NCI-H1092 treated with DMSO at 0.1 percent for 48 hours (cell line): ENCODE measurements at regions not wholly inside any gene's neighbourhood (a gene's known extent, or its start where the extent isn't known, plus 50 kb on each side); places are given as distances from the start of the nearest gene placed in this dataset.
"Not testable (repeated sequence)": the region's sequence is repeated elsewhere in the genome, so short reads cannot be mapped to it uniquely, and the experiment has no call there.

Experiments used
- DNase-seq: peaks from one replicate; lab custom pipeline; 2025; lab: John Stamatoyannopoulos, UW

DNA sequence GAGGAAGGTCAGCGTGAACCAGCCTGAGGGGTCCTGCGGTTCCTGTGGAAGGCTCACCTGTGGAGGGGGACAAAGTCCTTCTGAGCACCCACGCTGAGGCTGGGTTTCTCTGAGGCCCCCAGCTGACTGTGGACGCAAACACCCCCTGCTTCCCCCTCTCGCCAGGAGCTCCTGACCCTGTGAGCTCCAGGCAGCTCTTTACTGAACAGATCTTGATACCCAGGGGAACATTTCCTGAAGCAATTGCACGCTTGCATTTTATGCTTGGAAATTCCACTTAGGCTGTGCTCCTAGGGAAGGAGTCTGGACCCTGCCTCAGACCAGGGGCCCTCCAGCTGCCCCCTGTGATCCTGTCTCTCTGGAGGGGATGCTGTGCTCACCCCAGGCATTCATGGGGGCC is 454.2 kb upstream of the B3GAT1 start:
- DNase-seq, result no peak

DNA sequence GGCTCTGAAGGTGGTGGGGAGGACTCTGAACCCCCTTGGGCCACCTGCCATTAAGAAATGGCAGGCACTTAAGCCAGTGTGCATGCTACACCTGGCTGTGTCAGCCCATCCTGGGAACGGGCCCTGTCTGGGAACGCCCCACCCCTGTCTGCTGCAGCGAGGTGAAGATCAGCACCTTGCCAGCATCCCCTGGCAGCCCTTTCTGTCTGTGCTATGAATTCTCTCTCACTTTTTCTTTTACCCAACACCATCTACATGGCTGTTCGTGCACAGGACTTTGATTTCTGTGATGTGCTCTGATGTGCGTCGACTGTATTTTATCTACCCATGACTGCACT is 452.9 kb upstream of the B3GAT1 start:
- DNase-seq, result no peak

DNA sequence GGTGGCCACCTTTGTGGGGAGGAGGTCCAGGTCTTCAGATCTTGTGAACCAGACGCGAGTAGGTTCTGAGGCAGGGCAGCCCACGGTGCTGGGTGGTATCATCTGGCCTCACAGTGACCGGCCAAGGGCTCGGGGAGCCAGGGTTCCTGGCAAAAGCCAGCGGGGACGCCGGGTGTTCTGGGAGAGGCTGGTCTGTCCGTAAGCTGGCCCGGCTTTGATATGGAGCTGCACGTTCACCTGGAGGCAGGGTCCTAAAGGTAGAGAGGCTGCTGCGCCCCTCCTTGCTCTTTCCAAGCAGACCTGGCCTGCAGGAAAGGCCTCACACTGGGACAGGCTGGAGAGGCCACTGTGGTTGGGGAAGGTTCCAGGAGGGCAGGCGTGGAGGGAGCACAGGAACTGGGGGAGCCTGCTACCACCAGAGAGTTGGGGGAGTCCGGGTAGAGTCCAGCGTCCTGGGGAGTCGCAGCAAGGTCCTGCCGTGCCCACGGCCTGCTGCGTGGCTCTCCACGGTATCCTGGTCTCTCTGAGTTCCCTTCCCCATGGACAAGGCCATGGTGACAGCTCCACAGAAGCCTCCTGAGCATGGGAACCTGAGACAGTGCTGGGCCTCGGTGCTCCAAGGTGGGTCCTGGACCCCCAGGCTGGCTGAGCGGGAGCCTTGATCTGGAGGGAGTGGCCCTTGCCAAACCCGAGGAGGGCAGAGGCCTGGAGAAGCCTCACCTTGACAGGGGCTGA is 452.4 kb upstream of the B3GAT1 start:
- no peak for DNase-seq

DNA sequence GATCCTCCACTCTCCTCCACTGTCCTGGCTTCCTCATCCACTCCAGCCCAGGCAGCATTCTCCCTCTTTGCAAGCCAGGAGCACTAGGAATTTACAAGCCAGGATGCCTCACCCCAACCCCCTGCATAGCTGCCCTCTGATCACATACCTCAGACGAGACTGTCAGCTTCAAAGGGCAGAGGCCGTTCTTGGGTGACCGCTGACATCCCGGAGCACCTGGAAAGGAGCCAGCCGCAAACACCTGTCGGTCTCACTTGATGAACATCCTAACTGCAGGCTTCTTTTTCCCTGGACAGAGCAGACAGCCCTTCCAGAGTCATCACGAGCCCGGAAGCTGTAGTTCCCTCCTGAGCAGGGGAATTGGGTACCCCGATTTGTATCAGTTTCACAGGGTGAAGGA is 451.3 kb upstream of the B3GAT1 start:
- no peak for DNase-seq

DNA sequence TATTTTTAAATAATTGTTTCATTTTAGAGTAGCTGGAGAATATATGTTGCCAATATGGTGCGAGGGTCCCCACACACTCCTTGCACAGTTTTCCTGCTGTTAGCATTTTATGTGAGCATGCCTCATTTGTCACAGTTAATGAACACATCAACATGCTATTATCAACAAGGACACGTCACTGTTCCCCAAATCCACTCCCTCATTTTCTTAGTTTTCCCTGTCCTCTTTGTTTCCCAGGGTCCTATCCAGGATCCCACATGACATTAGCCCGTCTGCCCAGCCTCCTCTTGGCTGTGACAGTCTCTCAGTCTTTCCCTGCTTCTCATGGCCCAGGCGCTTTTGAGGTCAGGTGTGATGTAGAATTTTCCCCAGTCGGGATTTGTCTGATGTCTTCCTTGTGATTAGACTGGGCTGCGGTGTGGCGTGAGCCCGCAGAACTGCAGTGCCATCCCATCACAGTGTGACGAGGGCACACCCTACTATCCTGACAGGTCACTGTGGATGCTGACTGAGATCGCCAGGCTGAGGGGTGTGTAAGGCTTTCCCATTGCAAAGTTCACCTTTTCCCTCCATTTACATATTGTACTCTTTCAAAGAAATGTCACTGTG is 450.6 kb upstream of the B3GAT1 start:
- DNase-seq, result no peak

DNA sequence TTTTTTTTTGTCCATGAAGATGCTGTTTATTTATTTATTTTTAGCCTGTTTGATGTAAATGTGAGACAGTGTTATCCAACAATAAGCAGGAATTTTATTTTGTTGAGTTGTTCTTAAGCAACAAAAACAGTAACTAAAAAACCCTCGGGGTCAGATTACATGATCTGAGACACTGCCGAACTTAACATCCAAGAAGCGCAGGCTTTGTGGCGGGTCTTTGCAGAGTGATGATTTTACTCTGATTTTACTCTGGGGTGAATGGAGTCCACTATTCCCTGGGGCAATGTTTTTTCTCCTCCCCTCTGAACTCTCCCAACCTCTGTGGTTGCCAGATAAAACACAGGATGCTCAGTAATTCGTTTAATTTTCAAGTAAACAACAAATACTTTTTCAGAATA is 450.1 kb upstream of the B3GAT1 start:
- no peak for DNase-seq

DNA sequence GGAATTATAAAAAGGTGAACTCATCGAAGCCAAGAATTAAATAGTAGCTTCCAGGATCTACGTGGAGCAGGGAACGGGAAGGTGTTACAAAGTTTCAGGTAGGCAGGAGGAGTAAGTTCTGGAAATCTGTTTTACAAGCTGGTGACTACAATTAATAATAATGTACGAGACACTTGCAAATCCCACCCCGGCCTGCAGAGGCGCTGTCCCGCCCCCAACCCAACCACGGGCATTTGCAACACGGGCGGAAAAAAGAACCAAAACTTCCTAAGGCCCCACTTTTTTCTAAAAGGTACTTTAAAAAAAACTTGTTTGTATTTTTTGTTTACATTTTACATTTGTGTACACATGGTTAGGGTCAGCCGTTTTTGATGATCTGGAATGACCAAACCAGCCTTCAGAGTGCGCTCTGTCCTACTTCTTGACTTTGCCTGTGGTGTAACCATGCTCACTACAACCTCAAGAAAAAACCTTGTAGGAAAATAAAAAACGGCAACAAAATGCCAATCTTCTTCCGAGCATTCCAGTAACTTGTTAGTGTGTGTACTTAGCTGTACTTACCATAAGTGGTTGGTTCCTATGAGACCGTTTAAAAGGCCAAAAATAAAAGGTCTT is 449.6 kb upstream of the B3GAT1 start:
- no peak for DNase-seq

DNA sequence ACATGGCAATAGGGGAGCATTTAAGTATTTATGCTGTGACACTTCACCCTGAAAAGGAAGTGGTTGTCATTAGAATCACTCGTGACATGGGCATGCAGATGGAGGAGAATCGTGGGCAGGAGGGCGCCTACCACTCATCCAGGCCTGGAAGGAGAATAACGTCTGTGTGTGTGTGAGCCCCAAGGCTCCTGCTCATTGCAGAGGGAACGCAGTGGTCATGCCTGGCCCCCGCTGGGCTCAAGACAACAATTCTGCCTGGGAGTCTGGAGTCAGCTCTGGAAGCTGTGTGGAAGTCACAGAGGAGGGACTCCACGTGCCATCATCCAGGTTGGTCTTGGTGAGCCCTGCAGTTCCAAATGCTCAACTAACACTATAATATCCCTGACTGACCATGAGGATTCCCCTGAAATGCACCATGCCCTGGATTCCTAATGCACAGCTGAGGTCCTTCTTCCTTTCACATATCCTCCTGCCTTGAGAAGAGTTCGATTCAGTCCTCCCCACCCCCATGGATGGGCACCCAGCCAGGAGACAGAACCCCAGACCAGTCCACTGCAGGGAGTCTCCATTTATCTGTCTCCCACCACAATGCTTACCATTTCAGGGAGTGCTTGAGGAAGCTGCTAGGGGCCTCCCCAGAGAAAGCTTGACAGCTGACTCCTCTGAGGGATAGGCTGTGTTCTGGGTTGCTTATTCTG is 446.9 kb upstream of the B3GAT1 start:
- no peak for DNase-seq

DNA sequence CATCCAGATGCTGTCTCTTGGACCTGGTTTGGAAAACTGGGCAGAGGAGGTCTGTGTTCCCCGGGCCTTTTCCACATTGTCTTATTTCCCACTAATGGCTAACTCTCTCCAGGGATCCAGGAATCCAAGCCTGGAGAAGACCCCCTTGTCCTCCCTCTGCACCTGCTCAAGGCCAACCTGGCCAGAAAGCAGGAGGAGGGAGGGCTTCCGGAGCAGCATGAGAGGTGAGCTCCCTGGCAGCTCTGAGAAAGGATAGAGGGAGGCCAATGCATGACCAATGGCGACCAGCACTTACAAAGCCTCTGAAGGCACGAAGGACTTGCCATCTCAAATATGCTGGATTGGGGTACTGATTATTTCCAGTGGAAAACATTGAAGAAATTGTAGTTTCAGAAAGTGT is 445.0 kb upstream of the B3GAT1 start:
- DNase-seq, result no peak

DNA sequence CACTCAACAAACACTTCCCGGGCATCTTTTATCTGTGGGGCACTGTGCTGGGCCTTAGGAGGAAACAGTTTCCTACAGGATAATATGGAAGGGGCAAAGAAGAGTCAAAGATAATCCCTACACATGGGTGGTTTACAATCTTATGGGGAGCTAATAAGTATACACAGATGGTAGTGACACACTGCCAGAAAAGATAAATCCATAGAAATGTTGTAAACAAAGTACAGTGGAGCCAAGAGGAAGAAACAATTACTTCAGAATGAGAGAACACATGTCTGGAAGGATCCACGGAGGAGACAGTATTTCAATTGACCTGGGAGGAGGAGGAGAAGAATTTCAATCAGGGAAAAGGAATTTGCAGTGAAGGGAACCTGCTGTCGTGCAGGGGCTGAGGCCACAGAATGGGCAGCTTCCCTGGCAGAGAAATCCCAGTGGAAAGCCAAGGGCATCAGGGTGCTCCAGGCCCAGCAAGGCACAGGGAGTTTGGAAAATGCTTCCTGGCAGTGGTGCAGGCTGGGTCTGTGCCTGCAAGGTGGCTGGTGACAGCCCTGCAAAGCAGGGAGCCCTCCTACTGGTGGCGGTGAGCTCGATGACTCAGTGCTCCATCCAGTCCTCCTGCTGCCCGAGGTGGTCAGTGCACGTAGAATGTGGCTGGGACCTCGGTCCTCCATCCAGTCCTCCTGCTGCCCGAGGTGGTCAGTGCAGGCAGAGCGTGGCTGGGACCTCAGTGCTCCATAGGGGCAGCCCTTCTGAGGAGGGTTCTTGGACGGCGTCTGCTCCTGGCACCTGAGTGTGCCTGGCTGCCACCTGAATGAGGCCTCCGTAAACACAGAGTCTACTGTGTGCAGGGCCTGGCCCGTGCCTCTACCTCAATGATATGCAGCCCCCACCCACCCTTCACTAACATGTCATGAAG is 444.3 kb upstream of the B3GAT1 start:
- no peak for DNase-seq

DNA sequence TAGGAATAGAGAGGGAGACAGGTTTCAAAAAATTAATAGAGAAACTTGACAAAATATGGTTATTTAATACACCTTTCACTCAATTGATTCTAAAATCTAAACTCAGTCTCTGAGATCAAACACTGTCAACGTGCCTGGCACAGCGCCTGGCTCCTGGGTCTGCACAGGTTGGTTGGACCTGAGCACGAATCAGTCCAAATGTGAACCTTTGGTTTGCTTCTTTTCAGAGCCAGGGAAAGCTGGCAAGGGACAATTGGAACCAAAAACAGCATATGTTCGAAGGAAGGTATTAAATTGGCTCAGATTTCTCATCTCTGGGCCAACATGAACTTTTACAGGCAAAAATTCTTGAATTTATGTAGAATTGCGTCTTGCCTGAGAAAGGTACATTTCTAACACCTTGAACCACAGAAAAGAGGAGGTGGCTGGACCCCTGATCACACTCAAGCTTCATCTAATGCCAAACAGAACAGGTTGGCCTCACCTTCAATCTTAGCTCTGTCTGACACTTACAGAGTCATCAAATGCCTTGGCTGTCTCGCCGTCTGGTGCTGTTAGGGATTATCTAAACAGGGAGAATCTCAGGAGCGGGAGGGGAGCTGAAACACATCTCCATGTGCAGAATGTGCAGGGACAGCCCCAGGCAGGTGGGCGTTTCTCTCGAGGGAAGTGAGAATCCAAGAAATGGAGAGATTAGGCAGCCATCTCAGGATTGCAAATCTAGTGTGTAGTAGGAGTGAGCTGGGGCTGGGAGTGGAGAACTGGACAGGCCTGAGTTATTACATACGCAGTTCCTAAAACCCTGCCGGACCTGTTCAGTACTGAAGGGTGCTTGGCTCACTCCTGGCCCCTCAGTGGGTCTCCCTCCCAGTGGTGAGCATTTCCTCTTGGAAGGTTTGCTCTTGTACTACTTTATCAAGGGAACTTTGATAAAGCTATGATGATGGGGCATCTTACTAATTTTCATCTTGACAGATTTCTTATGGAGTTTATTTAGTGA is 442.2 kb upstream of the B3GAT1 start:
- DNase-seq, result no peak

DNA sequence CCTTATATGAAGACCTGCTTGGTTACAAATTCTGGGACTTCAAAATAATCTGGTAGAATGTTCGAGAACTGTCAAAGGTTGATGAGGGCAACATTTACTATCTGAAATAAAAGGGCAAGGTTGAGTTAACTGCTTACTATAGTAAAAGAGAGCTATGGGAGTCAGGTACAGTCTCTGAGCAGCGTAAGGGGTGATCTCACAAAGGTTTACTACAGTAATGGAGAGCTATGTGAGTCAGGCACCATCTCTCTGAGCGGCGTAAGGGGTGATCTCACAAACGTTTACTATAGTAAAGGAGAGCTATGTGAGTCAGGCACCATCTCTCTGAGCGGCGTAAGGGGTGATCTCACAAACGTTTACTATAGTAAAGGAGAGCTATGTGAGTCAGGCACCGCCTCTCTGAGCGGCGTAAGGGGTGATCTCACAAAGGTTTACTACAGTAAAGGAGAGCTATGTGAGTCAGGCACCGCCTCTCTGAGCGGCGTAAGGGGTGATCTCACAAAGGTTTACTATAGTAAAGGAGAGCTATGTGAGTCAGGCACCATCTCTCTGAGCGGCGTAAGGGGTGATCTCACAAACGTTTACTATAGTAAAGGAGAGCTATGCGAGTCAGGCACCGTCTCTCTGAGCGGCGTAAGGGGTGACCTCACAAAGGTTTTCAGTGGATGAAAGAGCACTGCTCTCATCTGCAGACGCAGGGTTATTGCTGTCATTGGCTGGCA is 439.6 kb upstream of the B3GAT1 start:
- DNase-seq, result not testable (repeated sequence)

DNA sequence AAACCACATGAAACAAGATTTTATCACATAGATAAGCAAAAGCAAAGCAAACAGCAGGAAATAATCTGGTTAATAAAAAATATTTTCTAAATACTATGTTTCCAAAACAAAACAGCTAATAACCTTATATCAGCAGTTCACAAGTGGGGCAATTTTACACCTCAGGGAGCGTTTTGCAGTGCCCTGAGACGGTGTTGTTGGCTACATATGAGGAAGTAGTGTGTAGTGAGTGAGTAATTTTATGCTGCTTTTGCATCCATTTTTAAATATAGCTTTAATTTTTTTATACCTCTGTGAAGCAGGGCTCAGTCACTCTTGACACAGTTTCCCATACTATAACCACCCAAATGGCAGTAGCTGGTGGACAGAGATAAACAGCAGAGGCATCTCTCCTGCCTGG is 438.5 kb upstream of the B3GAT1 start:
- no peak for DNase-seq

DNA sequence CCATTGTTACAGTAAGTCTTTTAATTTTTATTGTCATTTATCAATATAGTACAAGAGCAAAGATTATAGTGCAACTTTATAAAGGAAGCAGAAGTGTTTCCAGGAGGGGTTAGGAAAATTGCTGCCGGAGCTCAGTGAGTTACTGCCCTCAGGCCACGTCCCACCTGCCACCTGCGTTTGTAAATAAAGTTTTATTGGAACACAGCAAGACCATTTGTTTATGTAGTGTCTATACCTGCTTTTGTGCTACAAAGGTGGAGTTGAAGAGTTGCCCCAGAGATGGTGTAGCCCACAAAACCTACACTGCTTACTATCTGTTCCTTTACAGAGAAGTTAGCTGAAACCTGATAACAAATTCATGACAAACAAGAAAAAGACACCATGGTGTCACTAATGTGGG is 437.8 kb upstream of the B3GAT1 start:
- no peak for DNase-seq

DNA sequence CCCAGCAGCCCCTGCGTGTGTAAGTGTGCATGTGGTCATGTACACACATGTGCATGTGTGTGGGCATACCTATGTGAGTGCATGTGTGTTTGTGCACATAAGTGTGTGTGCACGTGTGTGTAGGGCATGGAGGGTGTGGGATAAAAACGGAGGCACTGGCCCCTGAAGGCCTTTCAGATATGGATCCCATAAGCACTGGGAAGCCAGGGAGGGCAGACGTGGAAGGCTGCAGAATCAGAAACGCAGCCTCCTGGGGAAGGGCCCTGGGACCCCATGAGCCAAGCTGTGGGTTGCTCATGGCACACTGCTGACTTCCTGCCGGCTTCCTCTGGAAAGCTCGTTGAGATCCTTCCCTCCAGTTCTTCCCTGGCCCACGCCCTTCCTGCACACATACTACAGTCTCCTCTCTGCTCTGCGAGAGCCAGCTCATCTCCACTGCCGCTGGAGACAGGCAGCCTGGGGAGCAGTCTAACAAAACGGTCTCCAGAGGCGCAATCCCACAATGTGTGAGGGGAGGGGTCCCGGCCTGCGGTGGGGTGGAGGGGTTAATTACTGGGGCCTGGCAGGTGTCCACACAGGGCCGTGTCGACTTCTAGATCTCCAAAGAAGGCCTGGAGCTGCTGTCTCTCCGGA is 435.2 kb upstream of the B3GAT1 start:
- DNase-seq, result no peak

DNA sequence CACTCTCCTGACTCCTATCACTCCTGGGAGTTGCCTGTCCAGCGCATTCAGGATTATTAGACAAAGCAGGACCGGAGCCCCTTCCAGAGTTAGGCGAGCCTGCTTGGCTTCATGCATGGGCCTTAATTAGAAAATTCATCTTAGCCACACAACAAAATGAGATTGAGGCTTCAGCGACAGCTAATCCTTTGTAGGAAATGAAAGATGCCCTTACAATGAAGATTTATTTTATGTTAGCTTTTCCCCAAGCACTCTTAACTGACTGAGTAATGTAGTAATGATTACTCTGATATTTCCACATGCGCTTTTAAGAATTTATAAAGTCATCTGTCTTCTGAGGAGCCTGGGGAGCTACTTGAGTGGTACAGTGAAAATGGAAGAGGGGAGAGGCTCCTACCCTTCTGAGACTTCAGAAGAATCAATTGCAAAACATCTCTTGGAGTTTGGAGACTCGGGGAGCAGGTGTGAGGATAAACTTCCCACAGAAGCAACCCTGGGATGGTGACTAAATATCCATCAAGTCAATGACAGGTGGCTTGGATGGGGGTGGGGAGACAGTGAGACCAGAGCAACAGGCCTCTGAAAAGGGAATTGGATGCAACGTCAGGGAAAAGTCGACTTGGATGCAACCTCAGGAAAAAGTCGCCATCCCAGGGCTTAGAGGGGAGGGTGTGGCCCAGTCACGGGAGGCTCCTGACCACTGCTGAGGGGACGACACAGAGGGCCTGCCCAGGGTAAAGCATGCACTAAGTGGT is 434.5 kb upstream of the B3GAT1 start:
- no peak for DNase-seq

DNA sequence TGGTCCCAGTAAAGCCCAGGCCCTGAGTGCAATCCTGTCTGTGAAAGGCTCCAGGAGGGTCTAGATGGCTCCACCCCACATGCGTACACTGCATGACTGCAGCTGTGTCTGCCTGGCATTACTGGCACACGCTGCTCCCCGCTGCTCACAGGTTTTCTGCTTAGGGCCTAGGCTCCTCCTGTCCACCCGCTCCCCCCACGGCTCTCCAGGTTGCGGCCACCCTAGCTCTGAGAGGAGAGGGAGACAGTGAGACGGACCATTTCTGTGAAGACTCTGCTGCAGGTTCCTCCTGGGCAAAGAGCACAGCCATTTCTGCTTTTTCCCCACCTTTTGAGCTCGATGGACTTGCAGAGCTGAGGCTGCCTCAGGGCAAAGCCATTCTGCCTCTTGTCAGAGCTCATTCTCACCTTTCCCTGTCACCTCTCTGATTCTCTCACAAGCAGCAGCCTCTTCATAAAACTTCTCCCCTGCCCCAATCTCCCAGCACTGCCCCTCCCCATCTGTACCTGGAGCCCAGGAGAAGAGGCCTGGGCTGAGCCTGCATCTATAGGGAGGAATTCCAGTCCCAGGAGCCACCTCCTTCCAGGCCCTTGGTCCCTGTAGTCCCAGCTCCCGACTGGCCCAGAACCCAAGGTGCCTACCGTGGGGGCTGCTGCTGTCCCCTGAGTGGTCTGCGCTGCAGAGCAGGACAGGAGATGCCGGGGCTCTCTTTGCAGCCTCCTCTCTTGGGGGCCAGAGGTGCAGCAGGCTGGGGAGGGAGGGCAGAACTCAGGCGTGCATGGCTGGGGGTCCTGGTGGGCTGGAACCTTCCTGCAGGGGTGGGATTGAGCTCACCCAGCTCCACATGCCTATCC is 433.7 kb upstream of the B3GAT1 start:
- no peak for DNase-seq

DNA sequence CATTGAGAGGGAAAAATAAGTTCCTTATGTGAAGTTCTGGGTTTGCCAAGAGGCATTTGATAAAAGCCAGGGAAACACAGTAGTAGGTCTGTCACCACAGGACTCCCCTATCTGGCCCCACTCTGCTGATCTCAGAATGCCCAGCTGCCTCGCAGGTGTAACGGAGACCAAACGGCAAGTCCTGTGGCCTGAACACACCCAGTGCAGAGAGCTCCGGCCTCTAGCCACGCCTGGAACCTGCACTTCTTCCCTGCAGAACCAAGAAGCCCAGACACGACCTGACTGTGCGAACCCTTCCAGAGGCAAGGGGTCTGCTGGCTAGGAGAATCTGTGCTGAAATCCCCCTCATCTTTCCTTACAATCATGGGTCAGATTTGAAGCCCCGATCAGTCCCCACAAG is 432.8 kb upstream of the B3GAT1 start:
- no peak for DNase-seq
